ENCODE measurements at regions not wholly inside any gene's neighbourhood (a gene's known extent, or its start where the extent isn't known, plus 50 kb on each side); places are given as distances from the start of the nearest gene placed in this dataset.

- Histone ChIP-seq H3K27me3 (ENCODE audit: insufficient read depth, low read length, poor library complexity, severe bottlenecking) (no peaks in the 10 kb centered on the region), H2AFZ (ENCODE audit: low read length) (no peak overlapping the region), H3K9ac (ENCODE audit: low read depth, low read length, poor library complexity, severe bottlenecking) (no peak overlapping the region), H3K4me3 (ENCODE audit: low read length, poor library complexity, severe bottlenecking) (no peak overlapping the region), H3K36me3 (ENCODE audit: insufficient read depth, low read length) (no peaks in the 10 kb centered on the region), H3K4me1 (ENCODE audit: insufficient read depth, low read length, poor library complexity, severe bottlenecking) (no peaks in the 10 kb centered on the region), H3K9me3 (ENCODE audit: insufficient read depth, low read depth, low read length) (no peaks in the 10 kb centered on the region), H3K4me2 (ENCODE audit: low read depth, low read length, poor library complexity, severe bottlenecking) (no peak overlapping the region), H3F3A (ENCODE audit: low read depth) (no peaks in the 10 kb centered on the region), H3K9me2 (replicated peaks; ENCODE audit: low read depth, low read length) (no peaks in the 10 kb centered on the region), H4K20me1 (ENCODE audit: insufficient read depth, low read length, poor library complexity, severe bottlenecking) (no peaks in the 10 kb centered on the region), H3K79me2 (ENCODE audit: insufficient read depth, low read length) (no peaks in the 10 kb centered on the region)
- no peak for TF ChIP-seq CTCF (conservative IDR thresholded peaks at IDR 0.05; ENCODE audit: low read length)
- TF ChIP-seq EZH2phosphoT487 (IDR thresholded peaks at IDR 0.05; ENCODE audit: borderline replicate concordance), result no peak
Measured at GRCh38 chr7:113705439-113705838, 213.4 kb downstream of the PPP1R3A start.

GRCh38 chr7:113698556-113699220 lies 220.1 kb downstream of the PPP1R3A start:
- Histone ChIP-seq H4K20me1 (ENCODE audit: insufficient read depth, low read length, poor library complexity, severe bottlenecking) (no peaks in the 10 kb centered on the region), H3K4me1 (ENCODE audit: insufficient read depth, low read length, poor library complexity, severe bottlenecking) (no peaks in the 10 kb centered on the region), H3K4me3 (ENCODE audit: low read length, poor library complexity, severe bottlenecking) (no peak overlapping the region), H3K79me2 (ENCODE audit: insufficient read depth, low read length) (no peaks in the 10 kb centered on the region), H3K36me3 (ENCODE audit: insufficient read depth, low read length) (no peaks in the 10 kb centered on the region), H3K27me3 (ENCODE audit: insufficient read depth, low read length, poor library complexity, severe bottlenecking) (no peaks in the 10 kb centered on the region), H3K9me3 (ENCODE audit: insufficient read depth, low read depth, low read length) (no peaks in the 10 kb centered on the region), H3F3A (ENCODE audit: low read depth) (no peaks in the 10 kb centered on the region), H3K9me2 (replicated peaks; ENCODE audit: low read depth, low read length) (no peaks in the 10 kb centered on the region), H3K4me2 (ENCODE audit: low read depth, low read length, poor library complexity, severe bottlenecking) (no peak overlapping the region), H3K9ac (ENCODE audit: low read depth, low read length, poor library complexity, severe bottlenecking) (no peak overlapping the region), H2AFZ (ENCODE audit: low read length) (no peak overlapping the region)
- peak; percentile 93 for TF ChIP-seq CTCF (conservative IDR thresholded peaks at IDR 0.05; ENCODE audit: low read length)
- no peak for TF ChIP-seq EZH2phosphoT487 (IDR thresholded peaks at IDR 0.05; ENCODE audit: borderline replicate concordance)

- H3K79me2 ChIP-seq (ENCODE audit: insufficient read depth, low read length), result no peaks in the 10 kb centered on the region
- H3F3A ChIP-seq (ENCODE audit: low read depth), result no peaks in the 10 kb centered on the region
- H3K4me1 ChIP-seq (ENCODE audit: insufficient read depth, low read length, poor library complexity, severe bottlenecking), result no peaks in the 10 kb centered on the region
- H3K9ac ChIP-seq (ENCODE audit: low read depth, low read length, poor library complexity, severe bottlenecking), result no peak overlapping the region
- no peaks in the 10 kb centered on the region for H4K20me1 ChIP-seq (ENCODE audit: insufficient read depth, low read length, poor library complexity, severe bottlenecking)
- no peaks in the 10 kb centered on the region for H3K9me3 ChIP-seq (ENCODE audit: insufficient read depth, low read depth, low read length)
- H3K4me2 ChIP-seq (ENCODE audit: low read depth, low read length, poor library complexity, severe bottlenecking), result no peak overlapping the region
- no peaks in the 10 kb centered on the region for H3K36me3 ChIP-seq (ENCODE audit: insufficient read depth, low read length)
- H3K4me3 ChIP-seq (ENCODE audit: low read length, poor library complexity, severe bottlenecking), result no peak overlapping the region
- no peaks in the 10 kb centered on the region for H3K27me3 ChIP-seq (ENCODE audit: insufficient read depth, low read length, poor library complexity, severe bottlenecking)
- no peak overlapping the region for H2AFZ ChIP-seq (ENCODE audit: low read length)
- no peaks in the 10 kb centered on the region for H3K9me2 ChIP-seq (replicated peaks; ENCODE audit: low read depth, low read length)
- TF ChIP-seq CTCF (conservative IDR thresholded peaks at IDR 0.05; ENCODE audit: low read length) (no peak), EZH2phosphoT487 (IDR thresholded peaks at IDR 0.05; ENCODE audit: borderline replicate concordance) (no peak)
Measured at GRCh38 chr7:113694149-113694548, 224.7 kb downstream of the PPP1R3A start.
